Midbrain (tissue), 1 donor: ENCODE measurements at regions not wholly inside any gene's neighbourhood (a gene's known extent, or its start where the extent isn't known, plus 50 kb on each side); places are given as distances from the start of the nearest gene placed in this dataset.

ENCODE experiments used
- DNase-seq: peaks from one replicate; lab custom pipeline; 2025; lab: John Stamatoyannopoulos, UW

DNA sequence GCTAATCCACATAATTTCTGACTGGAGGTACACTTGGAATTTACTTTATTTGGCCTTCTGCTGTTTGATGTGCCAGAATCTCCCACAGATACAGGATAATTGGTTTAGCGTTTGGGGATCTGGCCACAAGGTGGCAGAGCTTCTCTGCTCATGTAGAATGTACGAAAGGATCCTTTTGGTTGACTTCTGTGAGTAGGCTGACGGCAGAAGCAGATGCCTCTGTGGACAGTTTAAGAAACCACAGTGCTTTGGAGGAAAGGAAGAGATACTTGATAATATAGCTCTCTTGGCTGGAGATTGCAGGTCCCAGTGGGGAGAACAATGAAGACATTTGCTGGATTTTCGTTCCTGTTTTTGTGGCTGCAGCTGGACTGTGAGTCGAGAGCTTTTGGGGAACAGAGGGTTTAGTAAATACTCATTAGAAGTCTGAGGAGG, 75.3 kb upstream of the OR4E1 start:
- DNase-seq = peak; percentile 80

DNA sequence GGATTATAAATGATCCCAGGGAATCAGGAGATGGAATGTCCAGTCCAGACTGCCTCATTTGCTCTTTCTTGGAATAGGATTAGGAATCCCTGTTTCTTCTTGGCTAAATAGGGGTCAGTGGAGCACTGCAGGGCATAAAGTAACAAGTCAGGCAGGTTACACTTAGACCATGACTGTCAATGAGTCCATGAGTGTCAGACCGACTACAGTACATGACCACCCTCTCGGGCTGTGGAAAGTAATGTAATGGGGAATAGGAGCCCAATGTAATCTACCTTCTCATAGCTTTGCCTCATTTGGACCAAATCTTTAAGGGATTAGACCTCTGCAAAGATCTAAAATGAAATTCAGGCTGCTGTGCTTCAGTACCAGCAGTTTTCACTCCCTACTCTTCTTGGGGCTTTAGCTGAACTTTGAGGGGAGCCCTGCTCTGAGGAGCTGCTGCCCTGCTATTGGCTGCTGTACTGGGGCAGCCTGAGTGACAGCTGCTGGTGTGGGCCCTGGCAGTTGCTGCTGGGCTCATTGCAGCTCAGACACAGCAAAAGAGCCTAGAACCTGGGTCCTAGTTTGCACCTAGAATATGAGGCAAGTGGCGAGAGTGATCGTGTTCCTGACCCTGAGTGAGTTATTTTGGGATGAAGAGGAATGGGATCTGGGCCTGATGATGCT, 62.2 kb upstream of the OR4E1 start:
- no peak for DNase-seq

DNA sequence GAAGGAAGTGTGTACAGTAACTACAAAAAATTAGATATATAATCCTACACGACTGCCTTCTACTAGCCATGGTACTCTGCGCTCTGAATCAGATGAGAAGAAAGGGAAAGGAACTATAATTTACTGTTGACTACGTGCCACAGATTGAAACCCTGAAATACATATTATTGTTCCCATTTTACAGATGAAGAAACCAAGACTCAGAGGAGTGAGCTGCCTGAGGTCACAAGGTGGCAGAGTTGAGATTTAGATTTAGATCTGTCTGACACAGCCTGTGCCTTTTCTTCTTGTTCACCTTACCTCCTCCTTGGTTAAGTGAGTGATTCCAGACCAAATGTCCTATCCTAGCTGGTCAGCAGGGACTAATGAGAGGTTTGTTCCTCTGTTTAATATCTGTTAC, 61.6 kb upstream of the OR4E1 start:
- no peak for DNase-seq

DNA sequence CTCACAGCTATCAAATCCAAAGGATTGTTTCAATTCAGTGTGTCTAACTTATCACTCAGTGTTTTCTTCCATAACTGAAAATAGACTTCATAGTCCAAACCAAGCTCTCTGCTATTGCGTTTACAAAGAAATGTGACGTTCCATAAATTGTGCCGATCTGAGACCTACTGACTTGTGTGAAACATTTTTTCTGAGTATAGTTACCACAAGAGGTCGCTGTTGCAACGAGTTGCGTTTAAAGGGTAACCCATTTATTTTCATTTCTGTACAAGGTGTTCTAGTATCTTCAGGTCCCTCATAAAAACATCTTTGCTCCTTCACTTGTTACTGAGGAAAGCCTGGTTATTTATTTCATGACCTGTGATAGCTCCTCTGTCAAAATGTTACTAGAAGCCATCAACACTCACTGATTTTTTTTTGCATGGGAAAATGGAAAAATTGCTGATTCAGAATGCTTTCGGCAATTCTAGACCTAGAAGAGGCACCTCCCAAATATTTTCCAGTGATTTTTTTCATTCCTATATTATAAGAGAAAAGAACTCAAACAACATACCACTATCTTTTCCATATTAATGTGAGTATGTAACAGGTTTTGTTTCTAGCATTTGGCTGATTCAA, 60.9 kb upstream of the OR4E1 start:
- peak; percentile 75 for DNase-seq

GRCh38 chr14:21729703-21730233, 56.1 kb upstream of the OR4E1 start:
- no peak for DNase-seq

DNA sequence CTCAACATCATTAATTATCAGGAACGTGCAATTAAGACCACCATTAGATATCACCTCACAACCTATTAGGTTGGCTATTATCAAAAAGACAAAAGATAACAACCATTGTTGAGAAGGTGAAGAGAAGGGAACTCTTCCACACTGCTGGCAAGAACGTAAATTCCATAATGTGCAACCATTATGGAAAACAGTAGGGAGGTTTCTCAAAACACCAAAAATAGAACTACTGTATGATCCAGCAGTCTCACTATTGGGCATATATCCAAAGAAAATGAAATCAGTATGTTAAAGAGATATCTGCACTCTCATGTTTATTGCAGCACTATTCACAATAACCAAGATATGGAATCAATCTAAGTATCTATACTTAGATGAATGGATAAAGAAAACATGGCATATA, 51.6 kb upstream of the OR4E1 start:
- no peak for DNase-seq

- DNase-seq = no peak
These were observed 50.7 kb upstream of the OR4E1 start for GRCh38 chr14:21724090-21724973.

- no peak for DNase-seq
These were observed 49.9 kb upstream of the OR4E1 start for GRCh38 chr14:21723431-21724045.
